Muscle of arm (tissue), 1 donor: ENCODE measurements at regions not wholly inside any gene's neighbourhood (a gene's known extent, or its start where the extent isn't known, plus 50 kb on each side); places are given as distances from the start of the nearest gene placed in this dataset.

Source experiments
- DNase-seq: peaks from one replicate; pipeline ENCODE4 v3.0.0-alpha.2; 2013

GRCh38 chr5:129400395-129400983, 59.6 kb upstream of the ADAMTS19 start:
- DNase-seq = peak; percentile 7

- no peak for DNase-seq
These were observed 54.9 kb upstream of the ADAMTS19 start for GRCh38 chr5:129405222-129405621.

- no peak for DNase-seq
These were observed 53.7 kb upstream of the ADAMTS19 start for GRCh38 chr5:129406440-129406839.
